ENCODE measurements at regions not wholly inside any gene's neighbourhood (a gene's known extent, or its start where the extent isn't known, plus 50 kb on each side); places are given as distances from the start of the nearest gene placed in this dataset.

DNA sequence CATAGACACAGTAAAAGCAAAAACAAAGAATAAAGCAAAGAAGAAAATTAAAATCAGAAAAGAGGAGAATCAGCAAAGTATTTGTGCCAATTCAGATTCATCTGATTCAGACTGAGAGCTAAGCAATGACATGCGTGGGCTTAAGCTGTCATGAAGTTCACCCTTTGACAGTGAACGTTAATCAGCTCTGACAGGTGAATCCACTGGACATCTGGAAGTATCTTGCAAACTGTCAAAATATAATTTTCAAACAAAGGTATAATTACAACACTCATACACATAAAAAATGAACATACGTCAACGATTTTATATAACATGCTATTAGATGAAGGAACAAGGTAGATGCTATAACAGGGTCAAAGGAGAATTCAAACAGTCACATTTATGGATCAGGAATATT lies 596.3 kb upstream of the SALL1 start:
- TF ChIP-seq, protein P1, sequence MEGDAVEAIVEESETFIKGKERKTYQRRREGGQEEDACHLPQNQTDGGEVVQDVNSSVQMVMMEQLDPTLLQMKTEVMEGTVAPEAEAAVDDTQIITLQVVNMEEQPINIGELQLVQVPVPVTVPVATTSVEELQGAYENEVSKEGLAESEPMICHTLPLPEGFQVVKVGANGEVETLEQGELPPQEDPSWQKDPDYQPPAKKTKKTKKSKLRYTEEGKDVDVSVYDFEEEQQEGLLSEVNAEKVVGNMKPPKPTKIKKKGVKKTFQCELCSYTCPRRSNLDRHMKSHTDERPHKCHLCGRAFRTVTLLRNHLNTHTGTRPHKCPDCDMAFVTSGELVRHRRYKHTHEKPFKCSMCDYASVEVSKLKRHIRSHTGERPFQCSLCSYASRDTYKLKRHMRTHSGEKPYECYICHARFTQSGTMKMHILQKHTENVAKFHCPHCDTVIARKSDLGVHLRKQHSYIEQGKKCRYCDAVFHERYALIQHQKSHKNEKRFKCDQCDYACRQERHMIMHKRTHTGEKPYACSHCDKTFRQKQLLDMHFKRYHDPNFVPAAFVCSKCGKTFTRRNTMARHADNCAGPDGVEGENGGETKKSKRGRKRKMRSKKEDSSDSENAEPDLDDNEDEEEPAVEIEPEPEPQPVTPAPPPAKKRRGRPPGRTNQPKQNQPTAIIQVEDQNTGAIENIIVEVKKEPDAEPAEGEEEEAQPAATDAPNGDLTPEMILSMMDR (IDR thresholded peaks at IDR 0.05 in 8 of 11, conservative IDR thresholded peaks at IDR 0.05 in 3 of 11) = no peak
- no peak for TF ChIP-seq POLR2A (IDR thresholded peaks at IDR 0.05)
- no peak for TF ChIP-seq POLR2AphosphoS5 (IDR thresholded peaks at IDR 0.05)
